Urothelium cell line (cell line): ENCODE measurements at regions not wholly inside any gene's neighbourhood (a gene's known extent, or its start where the extent isn't known, plus 50 kb on each side); places are given as distances from the start of the nearest gene placed in this dataset.

Experiments
- DNase-seq: peaks from one replicate; pipeline ENCODE4 v3.0.0; 2011; ENCODE audit warnings: low spot score, mixed read lengths
- FAIRE-seq: peaks from 2 replicates; lab custom pipeline; 2011; peaks lifted over from hg19 to GRCh38; lab: Jason Lieb, UNC

DNA sequence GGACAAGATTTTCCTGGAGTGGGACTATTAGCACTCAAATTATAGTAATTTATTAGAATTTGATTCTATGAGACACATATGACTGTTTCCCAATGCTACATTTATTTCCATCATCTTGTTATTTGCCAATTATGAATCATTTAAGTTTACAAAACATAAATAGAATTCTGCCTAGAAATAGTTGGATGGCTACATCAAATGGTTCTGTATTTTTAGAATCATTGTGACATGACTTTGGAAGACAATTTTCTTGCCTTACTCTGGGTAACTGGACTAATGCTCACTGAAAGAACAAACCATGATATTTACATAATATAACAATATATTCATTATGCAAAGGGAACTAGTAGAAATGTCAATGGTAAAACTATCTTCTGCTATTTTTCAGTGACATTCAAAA lies 173.5 kb downstream of the ZIC1 start:
- DNase-seq (no peak), FAIRE-seq (no peak)

GRCh38 chr3:147589016-147589415 lies 179.9 kb downstream of the ZIC1 start:
- DNase-seq (no peak), FAIRE-seq (no peak)

DNA sequence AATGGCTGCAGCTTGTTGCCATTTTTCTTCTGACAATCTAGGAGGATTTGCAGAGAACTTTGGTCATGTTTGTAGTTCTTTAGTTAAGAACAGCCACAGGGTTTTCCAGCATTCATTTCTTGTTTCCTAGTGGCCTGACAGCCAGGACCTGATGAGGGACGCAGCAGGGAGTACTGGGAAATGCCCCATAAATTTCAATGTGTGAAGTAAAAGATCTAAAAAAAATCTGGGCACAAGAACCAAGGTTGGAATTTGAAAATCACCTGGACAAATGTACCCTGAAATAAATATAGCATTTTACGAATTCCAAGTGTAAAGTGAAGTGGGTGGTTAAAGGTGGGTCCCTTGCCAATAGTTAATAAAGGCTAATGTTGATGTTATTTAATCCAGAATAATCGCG lies 195.0 kb downstream of the ZIC1 start:
- DNase-seq (no peak), FAIRE-seq (no peak)

DNA sequence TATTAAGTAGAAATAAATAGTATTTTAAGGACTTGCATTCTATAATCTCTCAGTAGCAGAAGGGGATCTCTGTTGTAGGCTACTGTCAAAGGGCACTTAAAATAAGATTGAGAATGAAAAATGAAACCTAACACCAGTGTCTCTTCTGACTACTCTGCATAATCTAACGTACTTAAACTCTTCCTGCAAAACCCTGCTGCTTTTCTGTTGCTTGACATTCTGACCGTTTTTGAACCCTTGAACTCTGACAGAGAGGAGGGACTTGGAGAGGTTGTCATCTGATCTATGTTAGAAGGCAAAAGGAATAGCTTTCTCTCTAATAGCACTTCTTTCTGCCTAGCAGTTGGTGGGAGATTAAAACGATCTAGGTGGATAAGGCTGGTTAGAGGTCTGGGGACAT lies 204.6 kb downstream of the ZIC1 start:
- FAIRE-seq (no peak), DNase-seq (no peak)

GRCh38 chr3:147614210-147614609 lies 205.0 kb downstream of the ZIC1 start:
- no peak for FAIRE-seq

GRCh38 chr3:147615035-147615434 lies 205.9 kb downstream of the ZIC1 start:
- no peak for FAIRE-seq
- no peak for DNase-seq

More at GRCh38 chr3:147614210-147614609, 205.0 kb downstream of the ZIC1 start:
- DNase-seq = no peak

DNA sequence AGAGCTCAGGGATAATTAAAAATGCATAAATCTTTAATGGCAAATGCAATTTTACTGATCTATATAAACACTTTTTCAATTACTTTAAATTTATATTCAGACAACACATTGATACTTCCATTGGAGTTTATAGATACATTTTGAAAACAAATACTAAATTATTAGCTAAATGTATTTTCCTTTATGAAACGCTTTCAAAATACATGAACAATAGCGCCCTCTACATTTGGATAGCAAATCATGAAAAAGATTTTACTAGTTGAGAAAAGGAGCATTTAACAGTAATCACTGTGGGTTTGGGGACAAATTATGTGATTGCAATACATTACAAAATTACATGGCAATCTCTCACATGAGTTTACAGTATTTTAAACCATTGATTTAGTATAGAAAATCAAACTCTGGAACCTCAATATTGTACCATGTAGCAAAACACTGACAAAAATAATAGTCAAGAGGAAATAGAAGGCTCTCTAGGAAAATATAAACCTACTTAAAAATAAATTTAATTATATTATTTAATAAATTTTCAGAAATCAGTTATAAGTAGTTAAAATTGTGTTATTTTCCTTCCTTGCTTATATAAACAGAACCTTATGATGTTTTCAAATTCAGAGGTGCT lies 207.9 kb downstream of the ZIC1 start:
- no peak for FAIRE-seq
- no peak for DNase-seq

- FAIRE-seq (no peak), DNase-seq (no peak)
These were observed 209.5 kb downstream of the ZIC1 start for GRCh38 chr3:147618691-147619090.

- DNase-seq (no peak), FAIRE-seq (no peak)
These were observed 210.9 kb downstream of the ZIC1 start for GRCh38 chr3:147619921-147620560.

DNA sequence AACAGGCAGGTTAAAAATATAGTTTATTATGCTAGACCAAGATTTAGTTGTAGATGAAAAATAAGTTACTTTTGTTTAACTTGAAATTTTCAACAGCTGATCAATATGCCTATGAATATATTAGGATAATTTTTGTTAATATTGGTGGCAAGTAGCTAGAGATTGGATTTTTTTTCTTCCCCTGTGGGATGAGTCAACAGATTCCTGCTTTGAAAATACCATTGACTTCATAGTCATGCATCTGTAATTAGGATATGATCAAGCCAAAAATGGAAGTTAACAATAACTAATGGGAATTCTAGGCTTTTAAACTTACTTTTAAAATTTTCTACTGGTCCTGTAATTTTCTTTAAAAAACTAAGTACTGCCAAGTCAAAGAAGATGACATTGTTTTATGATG lies 211.7 kb downstream of the ZIC1 start:
- no peak for DNase-seq
- no peak for FAIRE-seq

- FAIRE-seq = no peak
- no peak for DNase-seq
These were observed 221.8 kb downstream of the ZIC1 start for GRCh38 chr3:147630921-147631415.

GRCh38 chr3:147640781-147641180 lies 231.6 kb downstream of the ZIC1 start:
- FAIRE-seq = no peak
- DNase-seq = no peak

DNA sequence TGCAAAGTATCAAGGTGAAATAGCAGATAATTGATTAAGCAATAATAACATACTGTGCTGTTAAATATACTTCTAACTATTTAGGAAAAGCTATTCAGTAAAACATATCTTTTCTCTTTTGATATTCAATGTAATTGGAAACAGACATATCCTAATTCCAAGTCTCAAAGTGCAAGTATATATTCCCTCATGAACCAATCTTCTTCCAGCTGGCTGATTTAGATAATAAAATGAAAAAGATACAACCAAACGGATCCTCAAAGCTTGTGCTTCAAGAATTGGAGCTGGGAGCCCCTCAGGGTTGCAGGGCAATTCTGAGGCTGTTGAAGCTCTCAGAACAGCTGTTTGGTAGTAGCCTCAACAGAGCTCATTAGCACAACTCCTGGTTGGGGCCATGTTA lies 236.6 kb downstream of the ZIC1 start:
- no peak for FAIRE-seq
- DNase-seq = no peak

GRCh38 chr3:147649475-147649874 lies 240.3 kb downstream of the ZIC1 start:
- FAIRE-seq (no peak), DNase-seq (no peak)

GRCh38 chr3:147651107-147651778 lies 242.1 kb downstream of the ZIC1 start:
- DNase-seq = no peak

GRCh38 chr3:147652651-147653366 lies 243.6 kb downstream of the ZIC1 start:
- no peak for FAIRE-seq

More at GRCh38 chr3:147651107-147651778, 242.1 kb downstream of the ZIC1 start:
- FAIRE-seq = no peak

DNA sequence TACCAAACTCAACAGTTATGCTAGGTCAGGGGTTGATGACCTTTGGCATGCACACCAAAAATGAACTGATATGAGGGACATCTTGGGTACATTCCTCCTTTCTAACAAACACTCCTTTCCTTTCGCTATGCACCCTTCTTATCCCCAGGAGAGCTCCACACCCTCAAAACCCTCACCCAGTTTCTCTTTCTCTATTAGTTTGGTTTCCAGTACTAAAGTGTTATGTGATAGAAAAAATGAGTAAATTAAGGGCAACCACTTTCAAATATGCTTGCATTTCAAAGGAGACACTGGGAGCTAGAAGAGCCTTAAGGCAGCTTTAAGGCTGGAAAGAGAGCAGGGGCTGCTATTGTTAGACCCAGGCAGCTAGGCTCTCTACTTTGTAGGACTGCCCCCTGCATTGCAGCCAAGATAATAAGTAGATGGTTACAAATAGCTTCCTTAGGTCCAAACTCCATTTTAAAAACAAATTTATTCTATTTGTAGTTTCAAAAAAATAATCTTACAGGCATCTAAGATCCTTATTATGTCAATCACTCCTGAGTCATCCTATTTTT lies 244.3 kb downstream of the ZIC1 start:
- DNase-seq (no peak), FAIRE-seq (no peak)

More at GRCh38 chr3:147652651-147653366, 243.6 kb downstream of the ZIC1 start:
- no peak for DNase-seq

GRCh38 chr3:147654827-147655226 lies 245.7 kb downstream of the ZIC1 start:
- FAIRE-seq = no peak
- peak; percentile 40 for DNase-seq

DNA sequence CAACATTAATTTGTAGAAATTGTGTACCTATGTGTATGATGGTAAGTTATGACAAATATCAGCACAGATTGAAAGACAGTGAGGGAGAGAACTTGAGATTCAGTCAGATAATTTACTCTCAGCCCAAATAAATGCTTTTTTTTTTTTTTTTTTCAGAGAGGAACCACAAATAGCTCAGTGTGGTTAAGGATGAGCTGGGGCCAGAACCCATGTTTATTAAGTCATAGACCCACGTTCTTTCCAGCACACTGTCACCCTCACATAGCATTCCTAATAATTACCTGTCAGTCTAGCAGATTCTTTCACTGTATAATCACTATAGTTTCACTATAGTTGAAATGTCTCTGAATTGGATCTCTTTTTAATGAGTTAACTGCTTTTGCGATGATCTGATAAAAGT lies 246.1 kb downstream of the ZIC1 start:
- FAIRE-seq (no peak), DNase-seq (peak; percentile 45)

GRCh38 chr3:147656023-147656422 lies 246.9 kb downstream of the ZIC1 start:
- FAIRE-seq (no peak), DNase-seq (peak; percentile 23)

GRCh38 chr3:147661916-147662315 lies 252.8 kb downstream of the ZIC1 start:
- DNase-seq (no peak), FAIRE-seq (no peak)
